Lung microvascular endothelial cell (primary cell): ENCODE measurements at regions not wholly inside any gene's neighbourhood (a gene's known extent, or its start where the extent isn't known, plus 50 kb on each side); places are given as distances from the start of the nearest gene placed in this dataset.
"Not testable (repeated sequence)": the region's sequence is repeated elsewhere in the genome, so short reads cannot be mapped to it uniquely, and the experiment has no call there.

Experiments used
- DNase-seq, 2 donors: peaks; one replicate each; pipeline versions ENCODE4 v3.0.0 to v3.0.0-alpha.2; 2010; ENCODE audit warnings: low read depth in 2 of 2

DNA sequence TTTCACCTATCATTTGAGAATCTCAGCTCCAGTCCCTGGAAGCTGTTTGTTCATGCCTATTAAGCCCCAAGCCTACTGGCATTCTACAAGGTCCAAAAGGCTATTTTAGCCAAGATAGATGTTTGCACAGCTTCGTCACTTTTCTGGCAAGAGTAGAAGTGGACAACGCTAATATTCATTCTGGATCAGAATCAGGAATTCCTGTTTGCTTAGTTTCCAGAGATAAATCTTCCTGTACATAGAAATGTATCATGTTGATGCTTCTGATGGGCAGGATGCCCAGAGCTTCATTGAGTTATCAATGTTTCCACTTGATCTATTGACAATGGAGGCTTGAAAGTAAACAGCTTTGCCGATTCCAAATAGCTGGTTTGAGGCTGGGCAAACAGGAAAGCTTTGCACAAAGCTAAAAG, 260.7 kb upstream of the CA10 start:
- peak in 1 of 2 donors; percentile 96 for DNase-seq

DNA sequence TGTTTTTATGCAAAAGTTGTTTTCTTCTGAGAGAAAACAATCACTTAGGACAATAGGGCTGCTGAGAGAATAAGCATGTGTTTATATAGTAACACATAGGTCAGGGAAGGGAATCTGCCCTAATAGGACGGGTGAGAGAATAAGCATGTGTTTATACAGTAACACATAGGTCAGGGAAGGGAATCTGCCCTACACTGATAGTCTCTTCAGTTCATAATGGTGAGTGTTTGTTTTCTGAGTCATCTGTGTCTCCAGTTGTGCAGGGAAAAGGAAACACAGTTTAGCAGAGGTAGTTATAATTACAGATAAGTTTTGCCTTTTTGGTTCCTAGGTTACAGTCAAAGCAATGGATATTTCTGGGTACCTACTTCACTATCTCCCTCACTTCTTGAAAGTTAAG, 252.3 kb upstream of the CA10 start:
- peak in 1 of 2 donors; percentile 91 for DNase-seq

DNA sequence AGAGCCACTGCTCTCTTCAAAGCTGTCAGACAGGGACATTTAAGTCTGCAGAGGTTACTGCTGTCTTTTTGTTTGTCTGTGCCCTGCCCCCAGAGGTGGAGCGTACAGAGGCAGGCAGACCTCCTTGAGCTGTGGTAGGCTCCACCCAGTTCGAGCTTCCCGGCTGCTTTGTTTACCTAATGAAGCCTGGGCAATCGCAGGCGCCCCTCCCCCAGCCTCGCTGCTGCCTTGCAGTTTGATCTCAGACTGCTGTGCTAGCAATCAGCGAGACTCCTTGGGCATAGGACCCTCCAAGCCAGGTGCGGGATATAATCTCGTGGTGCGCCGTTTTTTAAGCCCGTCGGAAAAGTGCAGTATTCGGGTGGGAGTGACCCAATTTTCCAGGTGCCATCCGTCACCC, 250.7 kb upstream of the CA10 start:
- DNase-seq = not testable (repeated sequence)

DNA sequence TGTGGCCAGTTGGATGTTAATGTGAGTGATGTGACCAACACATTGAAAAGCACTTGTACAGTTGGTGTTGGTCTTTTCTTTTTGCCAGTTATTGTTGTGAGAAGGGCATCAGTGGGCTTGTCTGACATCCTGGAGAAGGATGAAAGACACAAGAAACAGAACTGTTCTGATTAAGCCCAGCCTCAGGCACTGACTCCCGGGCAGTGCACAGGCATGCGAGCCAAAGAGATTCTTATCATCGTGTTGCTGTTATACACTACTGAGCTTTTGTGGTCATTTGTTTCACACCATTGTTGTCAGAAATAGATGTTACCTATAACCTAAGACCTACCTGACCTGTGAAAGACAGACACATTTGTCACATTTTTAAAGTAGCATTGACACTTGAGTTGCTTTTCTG, 236.8 kb upstream of the CA10 start:
- DNase-seq = peak in 1 of 2 donors; percentile 34

DNA sequence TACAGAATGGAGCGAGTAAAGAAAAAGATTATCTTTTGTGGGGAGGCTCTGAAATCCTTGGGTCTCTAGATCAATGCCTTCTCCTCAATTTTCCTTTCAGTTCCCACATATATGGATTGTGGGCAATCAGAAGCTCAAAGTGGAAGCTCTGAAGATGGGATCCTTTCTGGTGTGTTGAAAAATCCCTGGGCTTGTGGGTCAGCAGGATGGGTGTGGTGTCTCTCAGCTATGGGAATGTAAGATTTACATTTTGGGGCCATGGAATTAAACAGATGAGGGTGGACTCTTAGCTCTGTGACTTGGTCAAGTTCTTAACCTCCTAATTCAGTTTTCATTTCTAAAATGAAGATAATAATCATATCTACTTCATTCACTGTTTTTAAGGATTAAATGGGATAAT, 231.9 kb upstream of the CA10 start:
- DNase-seq = no peak

DNA sequence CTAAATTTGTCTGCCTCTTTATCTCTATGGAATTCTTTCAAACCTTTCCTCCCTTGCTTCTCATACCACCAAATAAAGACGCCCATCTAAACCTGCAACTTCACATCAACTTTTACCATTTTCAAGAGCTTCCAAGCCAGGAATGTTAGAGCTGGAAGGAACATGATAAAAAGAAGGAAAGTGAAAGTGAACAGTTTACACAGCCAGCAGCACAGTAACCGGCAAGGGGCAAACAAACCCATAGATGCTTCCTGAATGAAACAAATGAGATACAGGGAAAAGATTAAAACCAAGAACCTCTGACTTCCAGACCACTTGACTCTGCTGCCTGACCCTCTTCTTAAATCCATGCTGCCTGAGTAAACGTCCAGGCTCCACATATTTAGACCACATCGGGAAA, 231.1 kb upstream of the CA10 start:
- peak in 1 of 2 donors; percentile 45 for DNase-seq

DNA sequence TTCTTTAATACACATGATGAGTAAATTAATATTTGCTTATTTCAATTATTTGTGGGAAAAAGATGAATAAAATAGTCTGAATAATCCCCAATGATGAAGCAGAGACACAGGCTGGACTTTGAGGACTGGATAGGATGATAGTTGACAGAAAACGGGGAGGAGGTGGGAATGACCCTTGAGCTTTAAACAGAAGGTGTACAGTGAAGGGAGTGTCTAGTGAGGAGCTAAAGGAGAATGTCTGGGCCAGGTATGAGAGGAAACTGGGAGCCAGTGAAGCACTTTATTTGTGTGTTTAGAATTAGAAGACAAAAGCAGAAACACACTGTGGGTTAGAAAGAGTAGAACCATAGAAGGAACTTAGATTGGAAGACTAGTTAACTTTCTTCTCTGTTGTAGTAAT, 230.4 kb upstream of the CA10 start:
- no peak for DNase-seq

DNA sequence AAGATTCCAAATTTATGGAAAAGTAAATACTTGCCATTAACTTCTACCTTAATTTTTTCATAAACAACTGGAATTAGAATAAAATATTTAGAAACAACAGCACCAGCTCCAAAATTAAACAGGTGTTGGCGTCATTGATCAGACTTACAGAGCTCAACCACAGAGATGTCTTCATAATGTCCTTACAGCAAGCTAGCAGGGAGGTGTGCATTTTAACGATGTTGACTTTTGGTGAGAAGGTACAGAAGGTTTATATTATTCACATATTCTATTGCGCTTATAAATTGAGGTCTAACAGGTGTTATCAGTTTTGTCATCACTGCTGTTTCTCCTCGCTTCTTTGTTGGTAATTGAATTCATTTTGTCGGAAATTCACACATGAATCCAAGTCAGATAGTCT, 226.2 kb upstream of the CA10 start:
- DNase-seq = no peak

DNA sequence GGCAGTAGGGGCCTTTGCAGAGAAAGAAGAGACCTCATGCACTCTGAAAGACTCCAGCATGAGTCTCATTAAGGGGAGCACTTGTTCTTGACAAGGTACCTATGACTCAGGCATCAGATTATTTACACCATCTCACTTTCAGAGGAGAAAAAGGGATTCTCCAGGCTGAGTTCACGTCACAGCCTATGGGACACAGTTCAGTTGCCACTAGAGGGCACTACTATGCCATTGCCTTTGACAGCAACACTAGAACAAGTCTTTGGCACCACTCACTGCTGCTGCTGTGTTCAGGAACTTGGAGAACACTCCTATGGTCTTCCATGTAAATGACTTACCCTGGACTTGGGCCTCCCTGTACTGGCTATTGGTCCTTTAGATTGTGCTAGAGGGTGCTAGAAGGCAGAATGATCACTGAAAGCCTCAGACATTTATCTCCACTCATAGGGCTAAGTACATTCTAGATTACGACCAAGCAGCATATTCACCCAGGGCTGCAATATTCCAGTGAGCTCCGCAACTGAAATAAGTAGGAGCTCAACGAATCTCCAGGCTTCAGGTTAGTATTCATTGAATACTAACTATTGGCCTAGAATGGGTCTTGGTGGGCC, 225.1 kb upstream of the CA10 start:
- peak; percentile 19 to 90 for DNase-seq

DNA sequence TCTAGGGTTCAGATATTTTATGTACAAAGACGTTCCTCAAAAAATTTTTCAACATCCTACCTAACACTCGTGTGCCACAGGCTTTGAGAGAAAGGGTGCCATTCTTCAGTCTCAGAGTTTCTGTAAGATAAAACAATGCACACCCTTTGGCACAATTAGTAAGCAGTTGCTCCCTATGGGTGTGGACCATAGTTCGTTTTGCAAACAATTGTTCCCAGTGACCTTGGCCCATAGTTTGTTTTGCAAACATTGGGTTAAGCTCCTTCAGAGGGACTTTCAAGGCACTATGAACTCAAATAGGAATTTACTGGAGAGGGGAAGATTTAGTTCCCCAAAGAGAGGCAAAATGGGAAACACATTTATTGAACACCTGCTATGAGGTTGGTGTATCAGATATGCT, 220.3 kb upstream of the CA10 start:
- no peak for DNase-seq

DNA sequence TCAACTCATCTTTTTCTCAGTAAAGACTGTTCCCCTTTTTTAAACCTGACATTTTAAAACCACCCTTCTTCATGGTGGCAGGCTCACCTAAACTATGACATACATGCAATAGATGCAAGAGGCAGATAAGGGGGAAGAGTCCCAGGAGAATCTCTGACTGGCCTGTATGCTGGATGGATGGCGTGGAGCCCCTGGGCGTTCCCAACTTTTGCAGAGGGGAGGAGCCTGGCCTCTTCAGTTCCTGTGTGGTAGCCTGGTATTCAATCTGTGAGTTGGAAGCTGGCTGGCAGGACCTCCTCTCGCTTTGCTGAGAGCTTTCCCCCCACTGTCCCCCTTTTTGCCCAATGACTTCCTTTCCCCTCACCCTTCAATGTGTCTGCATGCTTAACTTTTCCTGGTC, 217.6 kb upstream of the CA10 start:
- no peak for DNase-seq

DNA sequence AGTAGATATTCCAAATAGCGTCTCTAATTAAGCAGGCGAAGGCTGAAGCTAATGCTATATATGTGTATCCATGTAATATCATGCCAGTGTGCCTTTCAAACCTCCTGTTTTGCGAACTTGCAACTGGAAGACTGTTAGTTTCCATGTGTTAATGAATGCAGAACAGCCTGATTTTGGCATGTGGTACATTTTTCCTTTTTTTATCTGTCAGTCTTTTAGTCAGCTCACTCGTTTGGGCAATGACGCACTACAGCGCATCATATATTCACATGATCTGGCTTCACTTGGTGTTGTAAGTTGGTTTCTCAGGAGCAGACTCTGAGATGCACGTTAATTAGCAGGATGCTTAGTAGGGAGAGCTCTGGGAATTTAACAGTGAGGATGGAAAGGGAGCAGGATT, 210.4 kb upstream of the CA10 start:
- DNase-seq = no peak

DNA sequence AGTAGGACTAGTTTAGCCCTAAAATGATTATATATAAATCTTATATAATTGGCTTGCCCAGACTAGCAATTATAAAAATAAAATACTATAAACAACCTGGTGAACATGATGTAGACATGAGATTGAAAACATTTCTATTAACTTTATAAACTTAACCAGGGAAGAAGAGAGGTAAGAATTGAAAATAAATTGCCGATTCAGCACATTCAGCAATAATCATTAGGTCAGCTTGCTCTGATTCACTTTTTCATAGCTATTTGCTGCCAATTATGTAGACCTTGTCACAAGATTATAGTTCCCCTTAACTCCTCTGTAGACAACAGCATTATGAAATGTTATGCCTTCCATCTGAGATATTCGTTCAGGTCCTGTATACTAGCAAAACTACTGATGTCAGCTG, 199.3 kb upstream of the CA10 start:
- no peak for DNase-seq

DNA sequence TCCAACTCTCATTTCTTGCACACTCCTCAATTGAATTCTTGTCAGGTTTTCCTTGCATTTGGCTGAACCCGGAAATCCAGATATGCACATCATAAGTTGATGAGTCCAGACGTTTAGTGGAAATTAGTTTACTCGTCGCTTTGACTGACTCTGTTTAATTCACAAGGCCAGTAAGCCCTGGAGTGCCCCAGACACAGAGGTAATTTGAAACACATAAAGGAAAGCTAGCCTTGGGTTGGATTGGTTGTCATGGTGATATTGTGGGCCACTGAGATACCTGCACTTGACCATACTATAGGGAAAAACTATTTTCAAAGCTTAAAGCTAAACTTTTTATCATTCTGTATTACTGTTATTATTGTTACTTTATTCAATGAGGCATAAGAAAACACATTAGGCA, 178.3 kb upstream of the CA10 start:
- DNase-seq = no peak

DNA sequence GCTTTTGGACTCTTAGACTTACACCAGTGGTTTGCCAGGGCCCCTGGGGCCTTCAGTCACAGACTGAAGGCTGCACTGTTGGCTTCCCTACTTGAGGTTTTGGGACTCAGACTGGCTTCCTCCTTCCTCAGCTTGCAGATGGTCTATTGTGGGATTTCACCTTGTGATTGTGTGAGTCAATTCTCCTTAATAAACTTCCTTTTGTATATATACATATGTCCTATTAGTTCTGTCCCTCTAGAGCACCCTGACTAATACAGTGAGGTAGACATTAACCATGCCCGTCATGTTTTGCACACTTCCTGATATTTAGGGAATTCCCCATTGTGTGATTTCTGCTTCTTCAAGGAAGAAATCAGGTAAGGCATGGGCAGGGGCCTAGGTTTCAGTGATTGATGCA, 147.8 kb upstream of the CA10 start:
- DNase-seq = no peak

DNA sequence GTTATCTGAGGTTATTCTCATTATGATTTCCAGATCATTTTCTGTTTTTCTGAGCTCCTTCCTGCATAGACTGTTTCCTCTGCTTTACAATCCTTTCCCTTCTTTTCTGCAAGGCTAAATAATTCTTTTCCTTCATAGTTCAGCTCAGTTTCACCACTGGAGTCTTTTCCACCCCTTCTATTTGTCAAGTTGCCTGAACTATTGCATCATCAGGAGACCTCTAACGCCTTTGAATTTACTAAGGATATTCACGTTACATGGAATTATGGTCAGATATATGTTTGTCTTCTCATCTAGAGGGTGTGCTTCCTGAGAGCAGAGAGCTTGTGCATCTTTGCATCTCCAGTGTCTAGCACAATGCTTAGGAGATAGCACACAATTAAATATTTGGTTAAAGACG, 140.4 kb upstream of the CA10 start:
- no peak for DNase-seq

DNA sequence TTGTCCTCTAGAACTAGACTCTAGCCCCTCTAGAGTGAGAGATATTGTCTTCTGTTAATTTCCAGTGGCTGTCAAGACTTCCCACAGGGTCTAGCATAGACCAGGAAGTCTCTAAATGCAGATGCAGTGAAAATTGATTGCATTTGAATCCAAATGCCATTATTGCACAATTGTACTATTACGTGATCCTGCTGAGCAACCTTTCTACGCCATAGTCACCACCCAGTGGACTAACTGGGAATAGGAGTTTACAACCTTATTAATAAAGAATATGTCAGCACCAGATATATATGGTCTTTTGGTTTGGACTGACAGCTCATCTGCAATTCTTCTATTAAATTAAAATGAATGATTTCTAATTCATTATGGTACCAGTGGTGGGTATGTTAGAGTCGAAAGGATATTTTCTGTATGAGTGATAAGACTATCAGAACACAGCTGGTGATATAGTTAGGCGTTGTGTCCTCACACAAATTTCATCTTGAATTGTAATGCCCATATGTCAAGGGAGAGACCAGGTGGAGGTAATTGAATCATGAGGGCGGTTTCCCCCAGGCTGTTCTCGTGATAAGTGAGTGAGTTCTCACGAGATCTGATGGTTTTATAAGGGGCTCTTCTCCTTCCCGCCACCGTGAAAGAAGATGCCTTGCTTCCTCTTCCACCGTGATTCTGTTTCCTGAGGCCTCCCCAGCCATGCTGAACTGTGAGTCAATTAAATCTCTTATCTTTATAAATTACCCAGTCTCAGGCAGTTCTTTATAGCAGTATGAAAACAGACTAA, 138.9 kb upstream of the CA10 start:
- peak in 1 of 2 donors; percentile 2 for DNase-seq

DNA sequence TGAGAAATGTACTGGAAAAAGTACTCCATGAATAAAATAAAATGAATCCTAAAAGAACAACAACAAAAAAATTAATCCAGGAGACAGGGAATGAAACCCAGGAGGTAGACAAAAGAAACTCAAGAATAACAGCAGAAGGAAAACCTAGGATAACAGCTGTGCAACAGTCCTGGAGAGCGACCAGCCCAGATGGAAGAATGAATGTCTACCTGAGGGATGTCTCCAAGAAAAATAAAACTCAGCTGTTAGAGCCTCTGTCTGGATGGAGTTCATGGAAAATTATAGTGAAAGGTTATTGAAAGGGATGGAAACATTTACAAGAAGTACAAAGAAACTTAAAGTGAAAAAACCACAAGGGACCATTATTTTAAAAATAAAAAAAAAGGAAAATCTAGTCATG, 135.8 kb upstream of the CA10 start:
- no peak for DNase-seq

DNA sequence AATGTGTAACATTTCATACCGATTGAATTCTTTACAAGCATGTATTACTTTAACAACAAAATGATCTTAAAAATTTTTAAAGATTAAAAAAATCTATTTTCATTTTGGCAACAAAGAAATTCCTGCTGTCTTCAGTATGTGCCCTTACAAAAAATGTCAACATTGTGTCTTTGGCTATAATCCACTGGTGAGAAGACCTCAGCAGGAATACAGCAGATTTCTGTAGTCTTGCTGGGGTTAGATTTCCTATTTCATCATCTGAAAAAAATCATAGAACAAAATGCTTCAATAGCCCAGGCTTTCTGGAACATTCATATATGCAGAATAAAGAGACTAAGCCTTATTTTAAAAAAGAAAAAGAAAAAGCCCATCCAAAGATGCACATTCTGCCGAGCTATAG, 129.1 kb upstream of the CA10 start:
- DNase-seq = no peak

DNA sequence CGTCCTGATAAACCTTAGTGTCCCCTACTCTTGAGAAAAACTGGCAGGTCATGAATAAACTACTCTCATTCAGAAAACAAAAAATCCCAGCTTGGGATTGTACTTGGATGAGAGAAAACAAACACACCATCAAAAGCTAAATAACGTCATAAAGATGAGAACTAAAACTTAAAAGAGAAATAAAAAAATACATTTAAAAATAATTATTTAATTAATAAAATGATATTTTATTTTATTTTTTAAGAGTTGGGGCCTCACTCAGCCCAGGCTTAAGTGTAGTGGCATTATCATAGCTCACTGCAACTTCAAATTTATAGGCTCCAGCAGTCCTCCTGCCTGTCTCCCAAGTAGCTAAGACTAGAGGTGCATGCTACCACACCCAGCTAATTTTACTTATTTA, 125.4 kb upstream of the CA10 start:
- DNase-seq = no peak

DNA sequence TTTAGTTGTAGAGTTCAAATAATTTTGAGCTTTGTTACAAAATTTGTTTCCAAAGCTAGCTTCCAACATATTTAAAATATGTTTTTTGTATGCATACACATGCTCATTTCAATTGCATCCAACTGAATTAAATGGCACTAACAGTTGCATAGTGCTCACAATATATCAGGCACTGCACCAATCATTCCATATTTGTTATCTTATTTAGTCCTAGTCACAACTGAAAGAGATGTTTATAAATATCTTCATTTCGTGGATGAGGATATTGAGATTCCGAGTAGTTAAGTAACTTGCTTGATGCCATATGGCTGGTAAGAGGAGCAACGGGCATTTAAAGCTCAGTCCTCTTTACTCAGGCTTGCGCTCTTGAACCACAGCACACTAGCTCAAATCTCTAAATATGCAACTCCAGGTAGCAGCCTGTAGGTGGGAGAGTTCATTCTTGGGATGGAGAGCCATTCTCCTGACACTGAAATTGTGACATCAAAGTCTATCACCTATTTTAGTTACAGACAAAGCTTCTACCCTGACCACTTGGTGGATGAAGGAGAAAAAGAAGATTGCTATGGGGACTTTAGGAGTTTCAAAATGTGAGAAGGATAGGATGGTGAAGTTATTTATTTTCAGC, 118.0 kb upstream of the CA10 start:
- no peak for DNase-seq

DNA sequence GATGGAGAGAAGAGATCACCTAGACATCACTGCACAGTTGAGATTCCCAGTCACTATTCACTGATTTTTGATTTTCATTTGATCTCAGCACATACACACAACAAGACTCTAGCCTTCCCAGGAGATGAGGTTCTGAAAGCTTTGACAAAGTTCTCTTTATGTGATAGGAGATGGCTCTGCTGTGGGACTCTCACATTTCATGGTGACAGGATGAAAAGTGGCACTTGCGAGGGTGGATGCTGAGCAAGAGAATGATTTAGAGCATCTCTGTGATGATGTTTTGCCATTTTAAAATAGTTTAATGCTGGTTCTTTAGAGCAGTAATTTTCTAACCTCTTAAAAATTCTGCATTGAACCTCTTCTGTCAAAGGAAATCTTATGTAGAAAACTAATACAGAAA, 113.3 kb upstream of the CA10 start:
- DNase-seq = no peak

DNA sequence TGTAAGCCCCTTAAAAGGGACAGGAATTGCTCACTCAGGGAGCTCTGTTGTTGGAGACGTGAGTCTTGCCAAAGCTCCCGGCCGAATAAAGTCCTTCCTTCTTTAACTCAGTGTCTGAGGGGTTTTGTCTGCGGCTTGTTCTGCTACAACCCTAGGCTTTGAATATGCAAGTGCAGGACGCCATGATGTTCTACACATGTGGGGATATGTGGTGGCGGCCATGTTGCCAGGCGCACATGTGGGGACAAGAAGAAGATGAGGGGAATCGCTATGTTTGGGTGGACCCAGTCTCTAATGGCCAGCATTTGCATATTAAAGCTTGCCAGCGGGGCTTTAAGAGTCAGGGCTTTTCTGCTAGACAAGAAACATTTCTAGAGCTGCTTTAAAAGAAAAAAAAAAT, 96.8 kb upstream of the CA10 start:
- DNase-seq = no peak
